CD4-positive, alpha-beta T cell treated with Interleukin-15 for 4 hours (primary cell): ENCODE measurements at regions not wholly inside any gene's neighbourhood (a gene's known extent, or its start where the extent isn't known, plus 50 kb on each side); places are given as distances from the start of the nearest gene placed in this dataset.

ENCODE experiments used
- DNase-seq: peaks from one replicate; pipeline ENCODE4 v3.0.0-alpha.2; 2020; ENCODE audit warnings: low spot score

DNA sequence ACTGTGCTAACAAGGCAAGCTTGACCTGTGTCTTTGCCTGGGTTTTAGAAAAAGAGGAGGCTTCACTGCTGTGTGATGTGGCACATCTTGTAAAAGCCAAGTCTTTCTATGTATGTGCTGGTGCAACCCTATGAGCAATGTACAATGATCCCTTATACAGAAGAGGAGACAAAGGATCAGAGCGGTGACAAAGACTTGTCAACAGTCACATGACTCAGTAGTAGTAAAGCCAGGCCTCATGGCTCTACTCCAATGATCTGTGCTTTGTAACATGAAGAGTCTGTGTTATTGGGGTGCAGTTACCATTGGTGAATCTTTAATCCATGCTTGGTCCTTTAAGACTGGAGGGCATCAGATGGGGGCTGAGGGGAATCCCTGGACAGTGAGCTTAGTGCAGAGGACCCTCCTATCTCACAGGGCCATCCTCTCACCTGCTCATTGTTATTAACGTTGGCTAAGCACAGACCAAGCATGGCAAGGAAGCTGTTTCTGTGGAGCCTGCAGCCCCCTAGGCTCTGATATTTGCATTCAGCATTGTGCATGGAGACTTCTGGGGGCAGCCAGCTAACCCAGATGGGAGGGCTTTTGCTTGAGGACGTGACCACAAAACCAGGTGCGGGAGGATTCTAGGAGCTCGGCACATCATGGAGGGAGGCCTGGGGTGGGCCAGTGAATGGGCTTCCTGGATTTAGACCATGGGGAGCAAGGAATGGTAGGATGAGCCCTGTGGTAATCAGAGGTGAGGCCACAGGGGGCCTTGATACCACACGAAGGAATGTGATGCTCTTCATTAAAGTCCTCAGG, 308.8 kb upstream of the ZNF32 start:
- DNase-seq: no peak

- no peak for DNase-seq
These were observed 307.3 kb upstream of the ZNF32 start for GRCh38 chr10:43955978-43956377.

GRCh38 chr10:43955002-43955596, 306.4 kb upstream of the ZNF32 start:
- no peak for DNase-seq

DNA sequence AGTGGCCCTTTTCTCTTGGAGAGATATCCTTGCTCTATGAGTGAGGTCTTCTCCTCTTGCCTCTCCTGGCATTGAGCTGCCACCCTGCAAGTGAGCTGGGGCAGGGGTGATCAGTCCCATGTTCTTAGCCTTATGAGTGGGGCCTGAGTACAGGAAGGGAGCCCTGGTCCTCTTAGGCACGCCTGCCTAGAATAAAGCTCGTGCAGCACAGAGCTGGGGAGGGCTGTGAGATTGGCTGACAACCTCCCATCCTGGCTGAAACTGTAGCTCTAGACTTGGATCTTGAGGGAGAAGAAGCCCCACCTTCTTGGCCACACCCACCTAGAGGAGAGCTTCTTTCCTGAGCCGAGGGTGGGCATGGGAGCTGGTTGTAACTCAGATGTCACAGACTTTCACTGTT, 305.0 kb upstream of the ZNF32 start:
- no peak for DNase-seq

DNA sequence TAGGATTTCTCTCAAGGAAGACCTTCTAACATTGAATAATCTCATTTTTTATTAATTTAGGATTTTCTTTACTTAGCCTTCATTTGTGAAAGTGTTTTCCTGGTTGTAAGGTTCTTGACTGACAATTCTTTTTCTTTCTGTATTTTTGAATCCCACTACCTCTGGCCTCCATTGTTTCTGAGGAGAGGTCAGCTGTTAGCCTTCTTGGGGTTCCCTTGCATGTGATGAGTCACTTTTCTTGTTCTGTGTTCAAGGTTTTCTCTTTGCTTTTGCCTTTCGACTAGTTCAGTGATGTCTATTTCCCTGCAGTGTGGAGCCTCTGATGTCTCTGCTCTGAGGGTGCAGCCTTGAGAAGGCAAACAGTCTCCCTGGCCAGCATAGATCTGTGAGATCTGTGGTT, 304.1 kb upstream of the ZNF32 start:
- no peak for DNase-seq

DNA sequence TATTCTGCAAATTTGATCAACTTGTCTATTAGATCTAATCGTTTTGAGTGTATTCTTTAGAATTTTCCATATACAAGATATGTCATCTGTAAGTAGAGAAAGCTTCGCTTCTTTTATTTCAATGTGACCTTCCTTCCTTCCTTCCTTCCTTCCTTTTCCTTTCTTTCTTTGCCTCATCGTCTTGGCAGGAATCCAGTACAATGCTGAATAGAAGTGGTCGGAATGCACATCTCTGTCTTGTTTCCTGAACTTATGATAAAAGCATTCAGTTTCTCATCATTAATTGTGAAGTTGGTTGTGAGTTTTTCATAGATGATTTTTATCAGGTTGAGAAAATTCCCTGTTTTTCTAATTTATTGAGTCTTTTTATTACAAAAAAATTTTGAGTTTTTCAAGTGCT, 300.7 kb upstream of the ZNF32 start:
- no peak for DNase-seq

- no peak for DNase-seq
These were observed 297.8 kb upstream of the ZNF32 start for GRCh38 chr10:43946445-43946844.

DNA sequence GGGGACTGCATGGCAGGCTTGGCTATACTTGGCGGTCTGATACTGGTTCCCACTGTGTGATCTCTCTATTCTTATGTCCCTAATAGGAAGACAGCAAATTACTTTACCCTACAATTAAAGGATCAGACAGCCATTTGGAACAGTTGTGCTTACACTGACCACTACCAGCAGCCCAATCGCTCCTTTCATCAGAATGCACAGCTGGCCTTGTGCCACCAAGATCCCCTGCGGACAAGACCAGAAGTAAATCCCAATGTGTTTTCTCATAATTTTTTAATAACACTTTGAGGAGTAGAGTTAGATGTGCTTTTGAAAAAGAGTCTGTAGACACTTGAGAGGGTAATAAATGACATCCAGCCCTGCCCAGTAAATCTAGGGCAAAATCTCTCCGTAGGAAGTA, 297.2 kb upstream of the ZNF32 start:
- no peak for DNase-seq

GRCh38 chr10:43945094-43945730, 296.5 kb upstream of the ZNF32 start:
- DNase-seq: no peak

- DNase-seq: no peak
These were observed 295.9 kb upstream of the ZNF32 start for GRCh38 chr10:43944381-43945093.

DNA sequence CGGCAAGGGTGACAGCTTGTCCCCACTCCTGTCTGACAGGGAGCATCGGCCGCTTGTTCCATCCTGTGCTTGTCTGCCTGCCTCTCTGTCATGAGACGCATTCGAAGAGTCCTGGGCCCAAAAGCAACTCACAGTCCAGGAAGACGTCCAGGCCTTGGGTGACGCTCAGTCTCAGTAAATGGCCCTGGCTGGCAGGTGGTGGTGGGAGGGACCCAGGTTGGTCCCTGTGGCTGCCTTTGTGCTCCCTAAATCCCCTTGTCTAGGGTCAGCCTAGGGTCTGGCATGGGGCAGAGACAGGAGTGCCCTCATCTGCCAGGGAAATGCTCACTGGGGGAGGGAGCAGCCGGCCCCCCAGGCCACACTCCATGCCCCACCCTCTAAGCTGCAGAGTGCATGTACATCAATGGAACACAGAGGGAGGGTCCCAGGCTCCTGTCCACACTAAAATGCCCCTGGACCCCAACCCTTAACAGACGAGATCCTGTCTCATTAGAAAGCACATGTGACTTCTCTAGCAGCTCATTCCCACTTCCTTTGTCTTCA, 295.2 kb upstream of the ZNF32 start:
- DNase-seq: no peak

DNA sequence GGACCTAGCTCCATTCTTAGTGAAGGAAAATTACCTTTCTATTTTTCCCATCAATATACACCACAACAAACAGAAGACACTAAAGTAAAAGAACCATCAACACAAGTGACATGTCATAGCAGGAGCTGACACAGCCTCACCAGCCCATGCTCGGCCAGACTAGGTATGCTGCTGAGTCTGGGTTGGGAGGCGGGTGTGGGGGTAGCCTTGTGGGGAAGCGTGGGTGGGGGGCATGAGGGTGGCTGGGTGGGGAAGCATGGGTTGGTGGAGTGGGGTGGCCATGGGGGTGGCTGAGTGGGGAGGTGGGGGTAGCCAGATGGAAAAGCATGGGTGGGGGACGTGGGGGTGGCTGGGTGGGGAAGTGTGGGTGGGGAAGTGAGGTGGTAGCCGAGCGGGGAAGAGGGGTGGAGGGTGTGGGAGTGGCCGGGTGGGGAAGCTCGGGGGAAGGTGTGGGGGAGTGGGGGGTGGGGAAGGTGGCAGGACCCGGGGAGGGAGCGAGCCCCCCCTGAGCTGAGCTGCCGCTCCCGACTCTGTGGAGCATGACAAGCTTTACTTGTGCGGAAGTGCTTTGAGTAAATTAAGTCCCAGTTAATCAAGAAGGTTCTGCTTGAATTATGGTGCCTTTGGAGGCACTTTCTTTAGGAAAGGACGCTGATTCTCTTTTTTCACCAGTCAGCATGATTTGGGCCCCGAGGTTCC, 294.6 kb upstream of the ZNF32 start:
- no peak for DNase-seq

GRCh38 chr10:43942096-43942850, 293.6 kb upstream of the ZNF32 start:
- DNase-seq: no peak

- DNase-seq: no peak
These were observed 292.5 kb upstream of the ZNF32 start for GRCh38 chr10:43940898-43941837.

- no peak for DNase-seq
These were observed 291.5 kb upstream of the ZNF32 start for GRCh38 chr10:43939939-43940820.

- DNase-seq: no peak
These were observed 290.8 kb upstream of the ZNF32 start for GRCh38 chr10:43939389-43939938.

GRCh38 chr10:43938810-43939209, 290.1 kb upstream of the ZNF32 start:
- DNase-seq: no peak

- no peak for DNase-seq
These were observed 282.7 kb upstream of the ZNF32 start for GRCh38 chr10:43931308-43931930.
